Neuronal stem cell (in vitro differentiated cells): ENCODE measurements at regions not wholly inside any gene's neighbourhood (a gene's known extent, or its start where the extent isn't known, plus 50 kb on each side); places are given as distances from the start of the nearest gene placed in this dataset.
A peak's percentile ranks its signal among the peaks of the same experiment; 100 is the strongest.

Source experiments
- DNase-seq: peaks from one replicate; pipeline ENCODE4 v3.0.0-alpha.2; 2013; ENCODE audit warnings: low spot score
- H2AFZ ChIP-seq: one replicate; pipeline ENCODE4 v1.6.1; 2013; ENCODE audit warnings: mild to moderate bottlenecking, low read length, inconsistent platforms
- H2AK5ac ChIP-seq: 2 replicates; pipeline ENCODE4 v1.6.1; 2013; ENCODE audit warnings: low read depth, mild to moderate bottlenecking, inconsistent platforms, low read length, moderate library complexity, mixed read lengths
- H2BK120ac ChIP-seq: 2 replicates; pipeline ENCODE4 v1.6.1; 2013; ENCODE audit warnings: low read depth, mild to moderate bottlenecking, inconsistent platforms, low read length, moderate library complexity, mixed read lengths
- H2BK12ac ChIP-seq: one replicate; pipeline ENCODE4 v1.6.1; 2013; ENCODE audit warnings: low read length, inconsistent platforms
- H2BK15ac ChIP-seq: 2 replicates; pipeline ENCODE4 v1.6.1; 2013; ENCODE audit warnings: mild to moderate bottlenecking, low read length, inconsistent platforms, mixed read lengths
- H2BK5ac ChIP-seq: one replicate; pipeline ENCODE4 v1.6.1; 2013; ENCODE audit warnings: inconsistent platforms, mild to moderate bottlenecking, low read length, moderate library complexity
- H3K14ac ChIP-seq: one replicate; pipeline ENCODE4 v1.6.1; 2013; ENCODE audit warnings: low read length, inconsistent platforms
- H3K18ac ChIP-seq: 2 replicates; pipeline ENCODE4 v1.6.1; 2013; ENCODE audit warnings: low read length, inconsistent platforms
- H3K23ac ChIP-seq: 2 replicates; pipeline ENCODE4 v1.6.1; 2013; ENCODE audit warnings: low read depth, mild to moderate bottlenecking, mixed read lengths, low read length, inconsistent platforms; ENCODE audit not compliant: poor library complexity
- H3K27ac ChIP-seq: replicated peaks from 3 replicates; pipeline ENCODE4 v1.5.1; 2013; ENCODE audit warnings: low read length, inconsistent platforms
- H3K27me3 ChIP-seq, 3 experiments: 2 replicates each; pipeline ENCODE4 v1.6.1; 2013; ENCODE audit warnings: low read length in 3 of 3, mild to moderate bottlenecking in 2 of 3, inconsistent platforms in 1 of 3, low read depth in 1 of 3, mixed read lengths in 1 of 3, moderate library complexity in 1 of 3; ENCODE audit not compliant: control insufficient read depth in 3 of 3, insufficient read depth in 3 of 3
- H3K36me3 ChIP-seq, 2 donors: replicated peaks in 1 of 2; 2 replicates each; pipeline ENCODE4 v1.6.1; 2013; ENCODE audit warnings: low read length in 2 of 2; ENCODE audit not compliant: control insufficient read depth in 2 of 2, insufficient read depth in 2 of 2
- H3K4ac ChIP-seq: 2 replicates; pipeline ENCODE4 v1.6.1; 2013; ENCODE audit warnings: inconsistent platforms, mild to moderate bottlenecking, low read length, moderate library complexity
- H3K4me1 ChIP-seq, 2 donors: 1 replicate in 1 of 2; 2 replicates in 1 of 2; pipeline ENCODE4 v1.6.1; 2013; ENCODE audit warnings: low read length in 2 of 2, low read depth in 1 of 2; ENCODE audit not compliant: control insufficient read depth in 2 of 2, insufficient read depth in 1 of 2
- H3K4me2 ChIP-seq: one replicate; pipeline ENCODE4 v1.6.1; 2013; ENCODE audit warnings: mild to moderate bottlenecking, low read length, inconsistent platforms; ENCODE audit not compliant: insufficient read depth, poor library complexity, severe bottlenecking
- H3K4me3 ChIP-seq, 2 donors: 2 replicates each; pipeline ENCODE4 v1.5.1; 2013; ENCODE audit warnings: low read length in 2 of 2, mild to moderate bottlenecking in 2 of 2, inconsistent platforms in 1 of 2, moderate library complexity in 1 of 2
- H3K79me1 ChIP-seq: one replicate; pipeline ENCODE4 v1.6.1; 2013; ENCODE audit warnings: low read depth, mild to moderate bottlenecking, inconsistent platforms, low read length, moderate library complexity
- H3K9ac ChIP-seq: one replicate; pipeline ENCODE4 v1.6.1; 2013; ENCODE audit warnings: mild to moderate bottlenecking, low read depth, low read length, inconsistent platforms; ENCODE audit not compliant: poor library complexity
- H3K9me3 ChIP-seq, 2 donors: replicated peaks in 1 of 2; 2 replicates each; pipeline versions ENCODE3 to v1.6.1; 2013; ENCODE audit warnings: low read length in 2 of 2, mild to moderate bottlenecking in 2 of 2, inconsistent platforms in 1 of 2, low read depth in 1 of 2, mixed read lengths in 1 of 2, moderate library complexity in 1 of 2; ENCODE audit not compliant: control insufficient read depth in 2 of 2, insufficient read depth in 1 of 2
- H4K8ac ChIP-seq: one replicate; pipeline ENCODE4 v1.6.1; 2013; ENCODE audit warnings: low read depth, mild to moderate bottlenecking, inconsistent platforms, low read length, moderate library complexity
- H4K91ac ChIP-seq: one replicate; pipeline ENCODE4 v1.6.1; 2013; ENCODE audit warnings: low read length, low read depth, mild to moderate bottlenecking, inconsistent platforms; ENCODE audit not compliant: poor library complexity
- WGBS, 2 donors: extraction: QIAGEN DNeasy Blood & Tissue Kit; methylation state at CpG; one replicate each; pipeline ENCODE4 v1.1.7; 2013; ENCODE audit warnings: missing lambda C conversion rate in 2 of 2, mixed read lengths in 1 of 2; ENCODE audit not compliant: insufficient read length in 2 of 2, insufficient replicate concordance in 1 of 2; ENCODE audit errors: extremely low coverage in 2 of 2; 5-methylcytosine and 5-hydroxymethylcytosine counted together

DNA sequence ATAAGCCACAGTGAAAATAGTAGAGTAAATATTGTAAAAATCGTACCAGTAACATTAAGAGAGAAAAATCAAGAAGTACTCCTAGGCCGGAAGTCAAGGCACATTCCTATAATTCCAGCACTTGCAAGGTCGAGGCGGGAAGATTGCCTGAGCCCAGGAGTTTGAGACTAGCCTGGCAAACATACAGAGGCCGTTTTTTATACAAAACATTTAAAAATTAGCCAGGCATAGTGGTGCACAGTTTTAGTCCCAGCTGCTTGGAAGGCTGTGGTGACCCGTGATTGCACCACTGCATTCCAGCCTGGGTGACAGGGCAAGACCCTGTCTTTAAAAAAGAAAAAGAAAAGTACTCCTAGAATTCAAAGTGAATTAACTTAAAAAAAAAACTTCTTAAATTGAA, 341.8 kb downstream of the C12orf50 start:
- H3K27me3 ChIP-seq: no peaks in the 10 kb centered on the region

GRCh38 chr12:87685696-87686095, 343.5 kb downstream of the C12orf50 start:
- H4K8ac ChIP-seq: no peak overlapping the region
- no peak overlapping the region for H2BK120ac ChIP-seq

More for the DNA sequence above, 341.8 kb downstream of the C12orf50 start:
- Histone ChIP-seq H3K36me3 (no peaks in the 10 kb centered on the region), H3K4me3 (no peak overlapping the region), H3K14ac (no peak overlapping the region), H2BK12ac (no peak overlapping the region), H2BK15ac (no peak overlapping the region), H4K91ac (no peak overlapping the region), H4K8ac (no peak overlapping the region), H3K4ac (no peak overlapping the region), H3K4me2 (no peak overlapping the region), H3K23ac (no peak overlapping the region), H2AFZ (no peak overlapping the region), H2AK5ac (no peak overlapping the region), H2BK5ac (no peak overlapping the region), H3K4me1 (peaks cover 2 to 3% of the 10 kb centered on the region in 2 donors), H3K18ac (no peak overlapping the region), H3K27ac (no peak overlapping the region), H2BK120ac (no peak overlapping the region), H3K9me3 (no peaks in the 10 kb centered on the region), H3K9ac (no peak overlapping the region), H3K79me1 (no peaks in the 10 kb centered on the region)
- no peak for DNase-seq
- no CpG with 5 or more reads among the region's 6 CpGs for WGBS, 2 donors

DNA sequence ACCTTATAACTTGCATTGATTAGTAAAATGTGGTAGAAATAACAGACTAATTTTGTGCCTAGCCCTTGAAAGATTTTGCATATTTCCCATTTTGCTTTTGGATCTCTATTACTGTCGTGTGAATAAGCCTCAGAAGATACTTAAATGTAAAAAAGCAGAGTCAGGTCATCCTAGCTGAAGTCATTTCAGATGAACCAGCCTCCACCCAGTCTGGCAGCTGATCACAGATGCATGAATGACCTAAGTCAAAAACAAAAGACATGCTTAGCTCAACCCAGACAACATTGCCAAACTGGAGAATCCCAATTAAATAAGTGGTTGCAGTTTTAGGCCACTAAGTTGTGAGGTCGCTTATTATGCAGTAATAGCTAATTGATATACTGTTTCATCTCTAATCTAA, 349.9 kb downstream of the C12orf50 start:
- Histone ChIP-seq H3K4me2 (no peak overlapping the region), H2AFZ (no peak overlapping the region), H2BK5ac (no peak overlapping the region), H4K8ac (no peak overlapping the region), H3K4me3 (no peak overlapping the region), H3K18ac (no peak overlapping the region), H3K79me1 (no peaks in the 10 kb centered on the region), H3K27ac (no peak overlapping the region), H4K91ac (no peak overlapping the region), H3K23ac (no peak overlapping the region), H2BK12ac (no peak overlapping the region), H2BK120ac (no peak overlapping the region), H3K36me3 (no peaks in the 10 kb centered on the region), H2AK5ac (no peak overlapping the region), H3K4me1 (peaks cover 0 to 2% of the 10 kb centered on the region in 2 donors), H3K9ac (no peak overlapping the region), H3K4ac (no peak overlapping the region), H3K27me3 (no peaks in the 10 kb centered on the region), H2BK15ac (no peak overlapping the region), H3K14ac (no peak overlapping the region), H3K9me3 (no peaks in the 10 kb centered on the region)
- DNase-seq: peak; percentile 8
- no CpG with 5 or more reads among the region's 2 CpGs for WGBS, 2 donors

More at GRCh38 chr12:87685696-87686095, 343.5 kb downstream of the C12orf50 start:
- Histone ChIP-seq H3K36me3 (no peaks in the 10 kb centered on the region), H3K14ac (no peak overlapping the region), H3K27ac (no peak overlapping the region), H3K79me1 (no peaks in the 10 kb centered on the region), H3K18ac (no peak overlapping the region), H2BK15ac (no peak overlapping the region), H3K27me3 (no peaks in the 10 kb centered on the region), H3K23ac (no peak overlapping the region), H3K9me3 (no peaks in the 10 kb centered on the region), H3K4me3 (no peak overlapping the region), H3K4me1 (peaks cover 2 to 3% of the 10 kb centered on the region in 2 donors), H3K4ac (no peak overlapping the region), H4K91ac (no peak overlapping the region), H3K9ac (no peak overlapping the region), H2BK5ac (no peak overlapping the region), H3K4me2 (no peak overlapping the region), H2BK12ac (no peak overlapping the region), H2AFZ (no peak overlapping the region), H2AK5ac (no peak overlapping the region)
- no peak for DNase-seq

- Histone ChIP-seq H3K27ac (no peak overlapping the region), H2BK12ac (no peak overlapping the region), H3K9me3 (no peaks in the 10 kb centered on the region), H2AK5ac (no peak overlapping the region), H3K23ac (no peak overlapping the region), H3K27me3 (no peaks in the 10 kb centered on the region), H3K36me3 (no peaks in the 10 kb centered on the region), H2AFZ (no peak overlapping the region), H3K79me1 (no peaks in the 10 kb centered on the region), H3K18ac (no peak overlapping the region), H2BK5ac (no peak overlapping the region), H3K4me3 (no peak overlapping the region), H4K91ac (no peak overlapping the region), H3K4me1 (peaks cover 0 to 2% of the 10 kb centered on the region in 2 donors), H3K4me2 (no peak overlapping the region), H3K9ac (no peak overlapping the region), H3K14ac (no peak overlapping the region), H4K8ac (no peak overlapping the region), H2BK120ac (no peak overlapping the region), H3K4ac (no peak overlapping the region), H2BK15ac (no peak overlapping the region)
- DNase-seq: no peak
Measured at GRCh38 chr12:87678453-87678852, 350.7 kb downstream of the C12orf50 start.
